Suprapubic skin (tissue), 4 donors: ENCODE measurements at regions not wholly inside any gene's neighbourhood (a gene's known extent, or its start where the extent isn't known, plus 50 kb on each side); places are given as distances from the start of the nearest gene placed in this dataset.
"Not testable (repeated sequence)": the region's sequence is repeated elsewhere in the genome, so short reads cannot be mapped to it uniquely, and the experiment has no call there.

ENCODE experiments used
- DNase-seq, 2 donors: peaks; one replicate each; pipeline ENCODE4 v3.0.0-alpha.2; 2019; ENCODE audit warnings: low spot score in 2 of 2
- H3K27ac ChIP-seq: fragments of 200-600 bp; sonication (generic); one replicate; pipeline ENCODE4 v1.5.1; 2019
- H3K27me3 ChIP-seq: fragments of 200-600 bp; sonication (generic); one replicate; pipeline ENCODE4 v1.5.1; 2019
- H3K36me3 ChIP-seq: fragments of 200-600 bp; sonication (generic); one replicate; pipeline ENCODE4 v1.5.1; 2019
- H3K4me1 ChIP-seq: fragments of 200-600 bp; sonication (generic); one replicate; pipeline ENCODE4 v1.5.1; 2019
- H3K4me3 ChIP-seq: fragments of 200-600 bp; sonication (generic); one replicate; pipeline ENCODE4 v1.5.1; 2019; ENCODE audit warnings: mild to moderate bottlenecking
- H3K9me3 ChIP-seq: fragments of 200-600 bp; sonication (generic); one replicate; pipeline ENCODE4 v1.5.1; 2019
- CTCF ChIP-seq, 2 donors: fragments of 200-600 bp in 1 of 2; fragments of 450-650 bp in 1 of 2; sonication (generic) in 1 of 2; IDR thresholded peaks; one replicate each; pipeline ENCODE4 v1.5.1; 2016 to 2019; ENCODE audit warnings: antibody characterized with exemption in 2 of 2, mild to moderate bottlenecking in 1 of 2, moderate library complexity in 1 of 2
- EP300 ChIP-seq: sonication (generic); formaldehyde crosslinking; IDR thresholded peaks from one replicate; pipeline ENCODE4 v1.6.1; 2017; ENCODE audit warnings: antibody characterized with exemption
- POLR2A ChIP-seq, 2 donors: fragments of 450-650 bp; IDR thresholded peaks; one replicate each; pipeline ENCODE4 v1.6.1; 2017; ENCODE audit warnings: antibody characterized with exemption in 2 of 2, mild to moderate bottlenecking in 2 of 2, moderate library complexity in 2 of 2
- POLR2AphosphoS5 ChIP-seq, 3 donors: sonication (generic); formaldehyde crosslinking; IDR thresholded peaks; one replicate each; pipeline ENCODE4 v1.6.1; 2017; ENCODE audit warnings: antibody characterized with exemption in 3 of 3
- WGBS: methylation state at CpG from one replicate; pipeline ENCODE4 v1.1.5; 2018; 5-methylcytosine and 5-hydroxymethylcytosine counted together

GRCh38 chr6:148001844-148002642 is 340.6 kb upstream of the SASH1 start:
- H3K36me3 ChIP-seq, result no peaks in the 10 kb centered on the region
- DNase-seq, result no peak
- no peak overlapping the region for H3K27ac ChIP-seq
- no peaks in the 10 kb centered on the region for H3K4me1 ChIP-seq
- WGBS, result 68% methylated on average over 7 of the region's 7 CpGs
- no peaks in the 10 kb centered on the region for H3K9me3 ChIP-seq
- no peak overlapping the region for H3K4me3 ChIP-seq
- H3K27me3 ChIP-seq, result no peaks in the 10 kb centered on the region
- no peak for TF ChIP-seq POLR2AphosphoS5 (IDR thresholded peaks at IDR 0.05)
- no peak for TF ChIP-seq POLR2A (IDR thresholded peaks at IDR 0.05)
- TF ChIP-seq EP300, result no peak
- TF ChIP-seq CTCF (IDR thresholded peaks at IDR 0.05), result no peak

- DNase-seq, result no peak
- WGBS, result 91% methylated on average over 3 of the region's 3 CpGs
- Histone ChIP-seq H3K4me1 (no peaks in the 10 kb centered on the region), H3K36me3 (no peaks in the 10 kb centered on the region), H3K9me3 (no peaks in the 10 kb centered on the region), H3K27ac (no peak overlapping the region), H3K27me3 (no peaks in the 10 kb centered on the region), H3K4me3 (no peak overlapping the region)
- TF ChIP-seq CTCF (IDR thresholded peaks at IDR 0.05) (no peak), POLR2AphosphoS5 (IDR thresholded peaks at IDR 0.05) (no peak), POLR2A (IDR thresholded peaks at IDR 0.05) (no peak), EP300 (no peak)
Observed at GRCh38 chr6:148004651-148005050, 338.0 kb upstream of the SASH1 start.

GRCh38 chr6:148005806-148006205 is 336.8 kb upstream of the SASH1 start:
- no peaks in the 10 kb centered on the region for H3K36me3 ChIP-seq
- no peak for DNase-seq
- no peak overlapping the region for H3K4me3 ChIP-seq
- over 99% methylated on average over 6 of the region's 6 CpGs for WGBS
- H3K9me3 ChIP-seq, result no peaks in the 10 kb centered on the region
- H3K4me1 ChIP-seq, result no peaks in the 10 kb centered on the region
- TF ChIP-seq EP300, result no peak
- TF ChIP-seq POLR2AphosphoS5 (IDR thresholded peaks at IDR 0.05), result no peak
- no peak for TF ChIP-seq POLR2A (IDR thresholded peaks at IDR 0.05)
- TF ChIP-seq CTCF (IDR thresholded peaks at IDR 0.05), result no peak
- H3K27me3 ChIP-seq, result no peaks in the 10 kb centered on the region
- H3K27ac ChIP-seq, result no peak overlapping the region

- not testable (repeated sequence) for H3K4me1 ChIP-seq, H3K36me3 ChIP-seq, H3K9me3 ChIP-seq, H3K27me3 ChIP-seq, DNase-seq, H3K4me3 ChIP-seq, H3K27ac ChIP-seq
Observed at GRCh38 chr6:148010516-148010915, 332.1 kb upstream of the SASH1 start.

GRCh38 chr6:148016013-148016412 is 326.6 kb upstream of the SASH1 start:
- WGBS, result 88% methylated on average over 1 of the region's 1 CpG

More at GRCh38 chr6:148016013-148016412, 326.6 kb upstream of the SASH1 start:
- TF ChIP-seq CTCF (IDR thresholded peaks at IDR 0.05) (no peak), EP300 (no peak), POLR2A (IDR thresholded peaks at IDR 0.05) (no peak), POLR2AphosphoS5 (IDR thresholded peaks at IDR 0.05) (no peak)
- Histone ChIP-seq H3K9me3 (no peaks in the 10 kb centered on the region), H3K4me3 (no peak overlapping the region), H3K4me1 (no peaks in the 10 kb centered on the region), H3K27ac (no peak overlapping the region), H3K36me3 (no peaks in the 10 kb centered on the region), H3K27me3 (no peaks in the 10 kb centered on the region)
- DNase-seq, result no peak
